Hypothalamus (tissue), 51 donors: ENCODE measurements at regions not wholly inside any gene's neighbourhood (a gene's known extent, or its start where the extent isn't known, plus 50 kb on each side); places are given as distances from the start of the nearest gene placed in this dataset.

Source experiments
- DNase-seq, 51 donors: peaks; one replicate each; lab custom pipeline; 2025; lab: John Stamatoyannopoulos, UW

- DNase-seq = no peak
Observed at GRCh38 chr16:49081554-49081953, 200.1 kb downstream of the CBLN1 start.

- DNase-seq = no peak
Observed at GRCh38 chr16:49081086-49081485, 200.6 kb downstream of the CBLN1 start.

- no peak for DNase-seq
Observed at GRCh38 chr16:49078571-49078970, 203.1 kb downstream of the CBLN1 start.

DNA sequence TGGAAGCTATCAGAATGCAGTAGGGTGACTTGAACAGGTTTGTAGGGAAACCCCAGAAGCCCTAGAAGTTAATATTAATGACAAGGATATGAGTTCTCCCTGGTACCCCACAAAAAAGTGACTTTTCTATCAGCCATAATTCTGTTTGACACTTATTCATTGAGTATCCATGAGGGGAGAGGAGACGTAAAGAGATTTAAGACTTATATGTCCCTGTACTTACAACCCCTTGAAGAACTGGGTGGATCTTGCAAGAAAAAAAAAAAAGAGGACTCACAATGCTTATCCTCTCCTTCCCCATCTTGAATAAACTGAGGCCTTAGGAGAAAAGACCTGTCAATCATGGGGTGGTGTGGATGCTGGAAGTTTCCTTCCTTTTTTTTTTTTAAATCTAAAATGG lies 203.5 kb downstream of the CBLN1 start:
- DNase-seq = no peak

- DNase-seq = no peak
Observed at GRCh38 chr16:49075709-49076108, 205.9 kb downstream of the CBLN1 start.

DNA sequence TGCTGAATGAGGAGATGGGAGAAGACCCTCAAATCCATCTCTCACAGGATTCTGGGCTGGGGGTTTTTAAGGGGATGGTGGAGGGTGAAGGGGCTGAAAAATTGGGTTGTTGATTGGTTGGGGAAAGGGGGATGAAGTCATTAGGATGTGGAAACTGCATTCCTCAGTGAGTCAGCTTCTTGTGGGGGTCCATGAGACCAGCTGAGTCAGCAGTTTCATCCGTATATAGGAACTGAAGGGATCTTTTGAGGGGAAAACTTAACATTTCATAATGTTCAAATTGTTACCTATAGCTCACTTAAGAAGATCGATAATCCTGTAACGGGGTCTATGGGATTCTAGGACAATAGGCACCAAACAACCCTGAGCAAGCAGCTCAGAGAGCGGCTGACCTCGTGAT lies 213.4 kb downstream of the CBLN1 start:
- no peak for DNase-seq

DNA sequence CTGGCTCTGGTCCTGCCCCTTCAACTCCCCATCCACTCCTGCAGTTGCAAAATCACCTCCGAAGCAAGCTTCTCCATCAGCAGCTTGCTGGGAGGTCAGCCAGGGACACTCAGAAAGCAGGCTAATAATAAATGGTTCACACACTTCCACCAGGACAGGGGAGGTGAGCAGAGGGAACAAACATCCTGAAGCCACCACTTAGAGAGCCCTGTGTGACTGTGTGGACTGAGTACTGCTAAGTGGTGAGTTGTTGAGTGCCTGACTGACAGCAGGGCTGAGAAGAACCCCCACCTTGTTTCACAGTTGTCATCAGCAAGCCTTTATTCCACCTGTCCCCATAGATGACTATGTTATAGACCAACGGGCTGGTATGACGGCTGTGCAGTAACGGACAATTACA lies 213.9 kb downstream of the CBLN1 start:
- no peak for DNase-seq

- DNase-seq = no peak
Observed at GRCh38 chr16:49061137-49061714, 220.4 kb downstream of the CBLN1 start.

DNA sequence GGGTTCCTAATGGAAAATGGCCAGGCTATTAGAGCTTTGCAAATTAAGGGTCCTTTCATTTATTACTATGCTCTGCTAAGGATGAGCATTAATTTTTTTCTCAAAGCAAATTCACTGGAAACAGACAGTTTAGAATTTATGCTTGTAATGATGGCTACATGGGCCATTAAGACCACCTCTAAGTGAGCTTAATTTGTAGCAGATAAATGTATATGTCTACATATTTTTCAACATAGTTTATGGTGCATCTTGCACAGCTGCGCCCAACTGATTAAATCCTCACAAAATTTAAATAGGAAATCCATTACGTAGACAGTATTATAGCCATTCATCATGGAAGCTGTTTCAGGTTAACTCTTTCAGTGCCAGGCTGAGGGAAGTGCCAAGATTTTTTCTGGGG lies 220.9 kb downstream of the CBLN1 start:
- DNase-seq = no peak

DNA sequence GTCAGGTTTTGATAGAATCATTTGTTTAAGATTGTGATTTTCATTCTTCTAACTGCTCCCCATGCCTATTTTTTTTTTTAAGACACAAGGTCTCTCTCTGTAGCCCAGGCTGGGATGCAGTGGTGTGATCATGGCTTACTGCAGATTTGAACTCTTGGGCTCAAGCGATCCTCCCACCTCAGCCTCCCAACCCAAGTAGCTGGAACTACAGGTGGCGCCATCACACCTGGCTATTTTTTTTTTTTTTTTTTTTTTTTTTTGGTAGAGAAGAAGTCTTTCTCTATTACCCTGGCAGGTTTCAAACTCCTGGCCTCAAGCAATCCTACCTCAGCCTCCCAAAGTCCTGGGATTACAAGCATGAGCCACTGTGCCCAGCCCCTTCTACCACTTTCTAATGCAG lies 223.3 kb downstream of the CBLN1 start:
- no peak for DNase-seq

DNA sequence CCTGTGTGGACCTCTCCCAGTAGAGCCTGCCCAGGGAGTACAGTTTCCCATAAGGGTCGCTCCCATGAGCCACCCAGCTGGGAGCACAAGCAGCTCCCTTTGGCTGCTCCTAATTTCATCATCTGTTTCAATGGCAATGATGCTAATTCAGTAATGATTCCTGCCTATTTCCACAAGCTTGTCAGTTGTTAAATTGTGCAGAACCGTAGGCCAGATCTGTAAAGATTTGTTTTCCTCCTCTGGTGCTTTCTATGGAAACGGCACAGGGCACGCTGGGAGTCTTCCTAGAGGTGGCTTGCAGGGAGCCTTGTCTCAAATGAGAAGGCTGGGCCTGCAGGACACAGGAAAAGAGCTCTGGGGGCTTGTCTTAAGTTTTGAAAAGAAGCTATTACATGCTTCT lies 223.7 kb downstream of the CBLN1 start:
- no peak for DNase-seq

DNA sequence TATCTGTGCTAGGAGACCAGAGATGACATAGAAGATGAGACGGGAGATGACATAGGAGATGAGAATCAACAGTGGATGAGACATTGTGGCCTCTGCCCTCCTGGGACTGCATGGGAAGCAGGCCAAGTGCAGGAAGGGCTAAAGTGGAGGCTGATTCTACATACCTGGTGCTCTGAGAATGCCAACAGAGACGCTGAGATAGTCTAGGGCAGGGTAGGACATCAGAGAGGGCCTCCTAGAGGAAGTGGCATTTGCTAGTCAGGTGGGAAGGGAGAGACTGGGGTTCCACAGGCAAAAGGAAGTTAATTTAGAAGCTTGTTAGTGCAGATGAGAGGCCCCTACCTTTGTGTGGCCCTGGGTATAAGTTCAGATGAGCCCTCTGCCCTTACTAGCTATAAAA lies 224.2 kb downstream of the CBLN1 start:
- no peak for DNase-seq

- no peak for DNase-seq
Observed at GRCh38 chr16:49056546-49056945, 225.1 kb downstream of the CBLN1 start.

GRCh38 chr16:49055824-49056545 lies 225.7 kb downstream of the CBLN1 start:
- DNase-seq = no peak

DNA sequence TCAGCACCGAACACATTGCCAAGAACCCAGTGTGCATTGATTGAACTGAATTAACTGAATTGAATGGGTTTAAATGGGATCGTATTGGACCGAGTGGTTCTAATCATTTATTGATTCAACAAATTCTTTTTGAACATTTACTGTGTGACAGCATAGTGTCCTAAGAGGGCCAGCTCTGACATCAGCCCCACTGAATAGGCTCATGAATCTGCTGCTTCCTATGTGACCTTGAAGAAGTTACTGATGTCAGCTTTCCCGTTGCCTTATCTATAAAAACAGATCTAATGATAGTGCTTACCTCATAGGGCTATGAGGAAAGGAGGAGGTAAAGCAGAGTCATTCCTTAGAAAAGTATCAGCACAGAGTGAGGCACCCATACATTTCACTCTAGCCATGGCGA lies 226.3 kb downstream of the CBLN1 start:
- no peak for DNase-seq

DNA sequence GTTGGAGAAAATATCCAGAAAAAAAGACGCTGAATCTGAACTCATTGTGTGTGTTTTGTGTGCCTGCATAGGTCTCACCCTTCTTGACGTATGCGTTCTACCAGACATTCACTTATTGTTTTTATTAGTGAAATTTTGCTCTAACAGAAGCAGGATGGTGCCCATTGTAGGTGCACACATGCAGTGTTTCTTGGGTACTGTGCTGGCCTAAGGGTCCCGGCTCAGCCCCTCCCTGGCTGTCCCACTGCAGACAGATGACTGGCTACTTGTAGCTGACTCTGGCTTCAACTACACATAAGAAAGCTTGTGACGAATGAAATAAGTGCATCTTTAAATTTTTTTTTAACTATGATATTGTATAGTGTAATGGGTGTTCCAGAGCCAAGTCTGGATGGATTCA lies 227.0 kb downstream of the CBLN1 start:
- no peak for DNase-seq

DNA sequence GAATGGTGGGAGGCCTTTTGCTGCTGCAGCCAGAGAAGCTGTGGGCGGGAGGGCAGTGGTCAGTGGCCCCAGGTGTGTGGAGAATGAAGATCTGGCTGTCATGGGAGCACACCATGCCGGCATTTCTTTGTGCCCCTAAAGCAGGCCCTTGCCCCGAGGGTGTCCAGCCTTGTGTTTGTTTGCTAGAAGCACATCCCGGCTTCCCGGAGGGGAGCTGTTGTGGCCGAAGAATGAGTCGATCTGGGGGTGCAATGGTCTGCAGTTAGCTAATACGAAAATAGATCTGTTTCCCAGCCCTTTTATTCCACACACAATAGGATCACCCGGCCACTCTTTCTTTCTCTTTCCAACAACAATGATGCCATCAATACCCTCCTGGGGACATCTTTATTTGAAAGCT lies 228.8 kb downstream of the CBLN1 start:
- no peak for DNase-seq

DNA sequence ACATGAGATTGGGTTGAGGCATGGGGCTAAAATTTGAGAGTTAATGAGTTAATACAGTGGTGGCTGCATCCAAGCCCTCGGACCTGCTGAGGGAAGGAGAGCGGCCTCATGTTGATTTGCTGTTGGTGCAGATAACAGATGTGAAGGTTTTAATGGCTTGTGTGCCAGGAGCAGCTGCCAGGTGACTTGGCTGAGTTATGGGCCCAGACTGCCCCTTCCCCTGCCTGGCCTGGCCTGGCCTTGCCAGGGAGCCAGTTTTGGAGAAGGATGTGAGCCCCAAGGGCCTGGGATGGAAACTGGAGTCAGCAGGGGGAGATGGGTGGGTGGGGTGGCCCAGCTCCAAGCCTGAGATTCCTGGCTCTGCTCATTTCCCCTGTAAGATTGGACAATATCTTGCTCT lies 230.1 kb downstream of the CBLN1 start:
- DNase-seq = no peak

DNA sequence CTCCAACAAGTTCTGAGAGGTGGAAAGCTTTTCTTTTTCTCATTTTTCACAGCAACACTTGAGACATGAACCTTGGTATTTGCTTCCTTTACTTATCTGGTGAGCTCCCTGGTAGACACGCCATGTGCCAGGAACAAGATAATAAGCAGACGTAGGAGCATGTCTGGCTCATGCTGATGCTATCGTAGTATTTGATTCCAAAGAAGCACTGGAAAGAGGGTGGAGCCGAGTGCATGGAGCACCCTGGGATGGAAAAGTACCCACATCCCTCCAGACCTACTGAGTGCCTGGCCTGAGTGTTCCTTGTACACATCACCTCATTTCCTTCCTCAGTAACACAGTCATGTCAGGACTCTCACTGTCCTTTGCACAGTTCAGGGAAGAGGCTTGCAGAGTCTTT lies 231.0 kb downstream of the CBLN1 start:
- DNase-seq = no peak

GRCh38 chr16:49049644-49050043 lies 232.0 kb downstream of the CBLN1 start:
- DNase-seq = no peak

GRCh38 chr16:49049191-49049590 lies 232.4 kb downstream of the CBLN1 start:
- DNase-seq = peak in 17 of 51 donors; percentile 2 to 41 (median 14)

GRCh38 chr16:49048557-49048956 lies 233.1 kb downstream of the CBLN1 start:
- peak in 23 of 51 donors; percentile 2 to 73 (median 14) for DNase-seq

GRCh38 chr16:49036126-49036525 lies 245.5 kb downstream of the CBLN1 start:
- no peak for DNase-seq
